Effector CD4-positive, alpha-beta T cell (primary cell): ENCODE measurements at regions not wholly inside any gene's neighbourhood (a gene's known extent, or its start where the extent isn't known, plus 50 kb on each side); places are given as distances from the start of the nearest gene placed in this dataset.
"Not testable (repeated sequence)": the region's sequence is repeated elsewhere in the genome, so short reads cannot be mapped to it uniquely, and the experiment has no call there.

Experiments used
- DNase-seq: peaks from one replicate; pipeline ENCODE4 v3.0.0-alpha.2; 2020

GRCh38 chr2:595141-595815 is 81.9 kb downstream of the TMEM18 start:
- DNase-seq, result no peak

- no peak for DNase-seq
Measured at GRCh38 chr2:594297-594949, 82.8 kb downstream of the TMEM18 start.

GRCh38 chr2:593356-594026 is 83.7 kb downstream of the TMEM18 start:
- DNase-seq, result no peak

- no peak for DNase-seq
Measured at GRCh38 chr2:592737-593136, 84.5 kb downstream of the TMEM18 start.

DNA sequence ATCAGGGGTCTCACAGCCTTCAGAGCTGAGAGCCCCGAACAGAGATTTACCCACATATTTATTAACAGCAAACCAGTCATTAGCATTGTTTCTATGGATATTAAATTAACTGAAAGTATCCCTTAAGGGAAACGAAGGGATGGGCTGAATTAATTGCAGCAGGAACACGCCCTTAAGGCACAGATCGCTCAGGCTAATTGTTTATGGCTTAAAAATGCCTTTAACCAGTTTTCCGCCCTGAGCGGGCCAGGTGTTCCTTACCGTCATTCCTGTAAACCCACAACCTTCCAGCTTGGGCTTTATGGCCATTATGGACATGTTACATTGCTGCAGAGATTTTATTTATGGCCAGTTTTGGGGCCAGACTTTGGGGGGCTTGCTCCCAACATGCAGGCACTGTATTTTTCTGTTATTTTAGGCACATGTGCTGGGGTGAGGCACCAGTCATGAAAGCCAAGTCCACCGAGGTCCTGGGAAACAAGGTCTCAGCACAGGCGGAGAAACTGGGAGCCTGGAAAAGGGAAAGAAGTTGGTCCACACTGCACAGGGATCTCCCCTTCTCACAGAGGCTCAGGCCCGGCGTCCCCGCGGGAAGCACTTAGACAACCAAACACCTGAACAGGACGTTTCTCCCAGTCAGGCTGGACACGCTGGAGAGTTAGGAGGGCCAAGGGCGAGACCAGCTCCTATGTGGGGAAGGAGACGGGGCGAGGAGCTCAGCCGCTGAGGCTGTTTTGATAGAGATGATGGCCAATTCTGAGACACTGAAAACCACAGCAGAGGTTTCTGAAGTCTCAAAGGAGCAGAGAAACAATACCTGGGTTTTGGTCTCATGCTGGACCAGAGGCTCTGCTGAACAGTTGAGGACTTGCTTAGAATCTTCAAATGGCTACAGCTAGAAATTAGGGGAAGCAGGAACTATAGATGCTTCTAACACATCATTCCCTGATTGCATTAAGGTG is 86.7 kb downstream of the TMEM18 start:
- DNase-seq, result no peak

- DNase-seq, result no peak
Measured at GRCh38 chr2:589281-590130, 87.7 kb downstream of the TMEM18 start.

DNA sequence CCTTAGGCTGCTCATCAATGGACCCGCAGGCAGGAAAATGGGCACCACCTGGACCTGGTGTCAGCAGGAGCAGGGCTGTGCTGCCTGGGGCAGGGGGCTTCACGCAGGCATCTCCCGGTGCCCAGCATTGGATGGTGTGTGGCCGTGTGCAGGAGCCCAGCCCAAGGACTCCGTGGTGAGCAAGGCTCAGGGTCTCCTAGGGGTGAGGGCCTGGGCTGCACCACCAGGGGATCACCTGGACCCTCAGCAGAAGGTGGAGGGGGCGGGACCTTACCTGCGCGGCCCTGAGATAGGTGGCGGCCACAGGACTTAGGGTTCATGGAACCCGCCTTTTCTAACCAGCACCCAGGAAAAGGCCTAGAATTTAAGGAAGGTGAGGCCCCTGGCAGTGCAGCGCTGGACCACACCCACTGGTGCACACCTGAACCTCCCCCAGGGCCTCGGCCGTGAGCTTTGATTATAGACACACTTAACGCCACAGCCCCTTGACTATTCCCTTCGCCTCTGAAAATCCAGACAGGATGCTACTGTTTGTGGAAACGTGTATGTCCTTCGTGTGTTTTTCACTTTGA is 89.0 kb downstream of the TMEM18 start:
- no peak for DNase-seq

GRCh38 chr2:587087-587960 is 89.9 kb downstream of the TMEM18 start:
- no peak for DNase-seq

GRCh38 chr2:586641-587076 is 90.5 kb downstream of the TMEM18 start:
- no peak for DNase-seq

DNA sequence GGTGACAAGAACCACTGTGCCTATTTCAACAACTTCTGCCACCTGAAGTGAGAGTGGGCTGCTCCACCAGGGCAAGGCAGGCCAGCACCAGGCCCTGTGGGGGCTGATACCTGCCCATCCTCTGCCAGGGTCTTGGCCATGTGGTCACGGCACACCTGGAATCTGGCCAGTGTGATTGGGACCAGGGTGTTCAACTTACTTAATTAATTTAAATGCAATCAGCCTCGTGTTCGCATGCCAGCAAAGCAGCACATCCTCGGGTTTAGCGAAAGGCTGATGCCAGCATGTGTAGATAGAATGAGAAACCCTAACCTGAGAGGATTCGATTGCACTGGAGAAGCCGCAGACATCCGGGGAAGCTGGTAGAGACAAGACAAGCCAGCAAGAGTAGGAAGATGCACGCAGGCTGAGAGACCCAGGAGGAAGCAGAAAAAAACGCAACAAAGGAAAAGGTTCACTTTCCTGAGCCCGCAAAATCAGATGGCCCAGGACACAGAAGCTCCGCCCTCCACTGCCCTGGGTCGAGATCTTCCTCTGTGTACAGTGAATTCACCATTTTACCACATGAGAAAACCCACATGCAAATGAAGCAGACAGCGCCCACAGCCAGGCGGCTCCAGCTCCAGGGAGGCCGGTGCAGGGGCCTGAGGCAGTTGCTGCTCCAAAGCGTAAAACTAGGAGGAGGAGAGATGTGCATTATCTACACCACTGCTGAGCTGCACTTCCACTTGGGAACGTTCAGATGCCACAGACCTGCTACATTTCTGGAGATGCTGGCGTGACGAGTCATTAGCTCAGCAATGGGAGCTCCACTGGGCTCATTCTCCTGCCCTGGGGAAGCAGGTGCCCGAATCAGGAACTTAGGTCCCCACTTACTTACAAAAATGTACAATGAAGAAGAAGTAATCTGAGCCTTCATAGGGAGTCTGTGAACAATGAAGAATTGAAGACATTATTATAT is 92.1 kb downstream of the TMEM18 start:
- no peak for DNase-seq

DNA sequence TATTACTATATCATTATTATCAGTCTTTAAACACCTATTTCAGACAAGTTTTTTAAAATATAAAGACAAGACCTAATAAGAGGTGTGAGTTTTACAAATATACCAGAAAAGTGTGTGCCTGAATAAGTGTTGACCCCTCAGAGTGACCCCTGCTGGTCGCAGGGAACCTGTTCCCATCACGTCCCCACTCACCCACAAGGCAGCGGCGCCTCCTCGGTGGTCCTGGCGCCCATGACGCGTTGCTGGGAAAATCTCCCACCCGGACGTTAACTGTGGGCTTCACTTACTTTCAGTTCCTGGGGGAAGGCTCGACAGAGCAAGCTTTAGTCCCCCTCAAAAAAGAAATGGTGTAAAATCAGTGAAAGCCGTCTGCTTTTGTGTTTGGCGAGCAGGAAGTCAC is 93.5 kb downstream of the TMEM18 start:
- no peak for DNase-seq

DNA sequence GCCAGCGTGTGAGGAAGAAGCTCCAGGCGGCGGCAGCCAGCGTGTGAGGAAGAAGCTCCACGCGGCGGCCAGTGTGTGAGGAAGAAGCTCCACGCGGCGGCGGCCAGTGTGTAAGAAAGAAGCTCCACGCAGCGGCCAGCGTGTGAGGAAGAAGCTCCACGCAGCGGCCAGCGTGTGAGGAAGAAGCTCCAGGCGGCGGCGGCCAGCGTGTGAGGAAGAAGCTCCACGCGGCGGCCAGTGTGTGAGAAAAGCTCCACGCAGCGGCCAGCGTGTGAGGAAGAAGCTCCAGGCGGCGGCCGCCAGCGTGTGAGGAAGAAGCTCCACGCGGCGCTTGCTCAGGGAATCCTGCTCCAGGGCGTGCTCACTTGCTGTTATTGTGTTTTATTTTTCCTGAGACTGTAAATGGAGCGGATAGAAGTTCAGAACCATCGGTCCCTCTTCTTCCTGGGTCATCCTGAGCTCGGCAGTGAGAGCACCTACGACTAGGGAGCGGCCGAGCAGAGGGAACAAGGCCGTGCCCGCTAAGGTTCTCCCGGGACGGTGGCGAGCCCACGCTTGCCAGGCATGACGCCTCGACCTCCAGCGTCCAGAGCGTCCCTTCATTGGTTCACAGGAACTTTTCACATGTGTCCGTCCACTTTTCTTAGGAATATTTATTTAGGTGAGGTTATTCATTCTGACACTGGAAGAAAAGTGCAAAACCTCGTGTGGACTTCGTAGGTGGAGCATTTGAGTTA is 94.2 kb downstream of the TMEM18 start:
- no peak for DNase-seq

DNA sequence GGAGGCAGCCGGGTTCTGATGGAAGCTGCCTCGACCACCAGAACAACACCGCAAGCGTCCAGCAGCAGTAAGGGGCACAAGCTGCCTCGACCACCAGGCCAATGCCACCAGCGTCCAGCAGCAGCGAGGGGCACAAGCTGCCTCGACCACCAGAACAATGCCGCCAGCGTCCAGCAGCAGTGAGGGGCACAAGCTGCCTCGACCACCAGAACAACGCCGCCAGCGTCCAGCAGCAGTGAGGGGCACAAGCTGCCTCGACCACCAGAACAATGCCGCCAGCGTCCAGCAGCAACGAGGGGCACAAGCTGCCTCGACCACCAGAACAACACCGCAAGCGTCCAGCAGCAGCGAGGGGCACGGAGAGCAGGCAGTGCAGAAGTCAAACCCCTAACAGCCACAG is 94.9 kb downstream of the TMEM18 start:
- not testable (repeated sequence) for DNase-seq

DNA sequence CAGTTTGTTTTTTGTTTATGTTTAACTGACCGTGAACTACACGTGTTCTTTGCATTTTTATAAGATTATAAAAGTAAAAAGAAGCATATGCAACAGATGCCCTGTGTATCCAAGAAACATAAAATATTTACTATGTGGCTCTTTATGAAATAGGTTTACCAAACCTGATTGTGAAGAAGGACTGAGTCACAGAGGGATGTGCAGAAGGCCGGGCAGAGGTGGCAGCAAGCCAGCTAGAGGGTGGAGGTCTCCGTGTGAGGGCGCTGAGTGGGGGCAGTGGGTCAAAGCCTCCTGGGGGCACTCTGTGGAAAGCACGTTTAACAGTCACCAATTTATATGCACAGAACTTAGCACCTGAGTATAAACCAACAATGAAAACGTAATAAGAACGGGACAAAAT is 97.2 kb downstream of the TMEM18 start:
- DNase-seq, result no peak

- DNase-seq, result no peak
Measured at GRCh38 chr2:579351-579886, 97.8 kb downstream of the TMEM18 start.

GRCh38 chr2:576292-576691 is 100.9 kb downstream of the TMEM18 start:
- no peak for DNase-seq

- DNase-seq, result no peak
Measured at GRCh38 chr2:575727-576236, 101.4 kb downstream of the TMEM18 start.
